WTC11 (cell line): ENCODE measurements at regions not wholly inside any gene's neighbourhood (a gene's known extent, or its start where the extent isn't known, plus 50 kb on each side); places are given as distances from the start of the nearest gene placed in this dataset.

Source experiments
- FOXJ3 ChIP-seq: sonication (generic); formaldehyde crosslinking; IDR thresholded peaks from 2 replicates; pipeline ENCODE4 v1.9.0; 2021; ENCODE audit warnings: missing genetic modification reagents, mild to moderate bottlenecking, borderline replicate concordance
- NR3C1 ChIP-seq: sonication (generic); formaldehyde crosslinking; conservative IDR thresholded peaks from 2 replicates; pipeline ENCODE4 v1.8.1; 2023; ENCODE audit warnings: low read depth, mild to moderate bottlenecking, missing genetic modification reagents
- TEAD4 ChIP-seq: sonication (generic); formaldehyde crosslinking; IDR thresholded peaks from 2 replicates; pipeline ENCODE4 v1.8.0; 2022; ENCODE audit warnings: mild to moderate bottlenecking, missing genetic modification reagents
- TF ChIP-seq, protein P1 (sequence below): fragments of 200-600 bp; IDR thresholded peaks from 2 replicates; pipeline ENCODE4 v1.8.0; 2022; ENCODE audit warnings: antibody characterized with exemption
- TF ChIP-seq, protein P2 (sequence below): sonication (generic); formaldehyde crosslinking; IDR thresholded peaks from 2 replicates; pipeline ENCODE4 v1.8.1; 2022; ENCODE audit warnings: low read depth, mild to moderate bottlenecking, moderate library complexity, missing genetic modification reagents, borderline replicate concordance

GRCh38 chrX:39866229-39866628 is 231.5 kb downstream of the BCOR start:
- TF ChIP-seq TEAD4 (CRISPR knock-in tag) = no peak
- TF ChIP-seq, protein P1, sequence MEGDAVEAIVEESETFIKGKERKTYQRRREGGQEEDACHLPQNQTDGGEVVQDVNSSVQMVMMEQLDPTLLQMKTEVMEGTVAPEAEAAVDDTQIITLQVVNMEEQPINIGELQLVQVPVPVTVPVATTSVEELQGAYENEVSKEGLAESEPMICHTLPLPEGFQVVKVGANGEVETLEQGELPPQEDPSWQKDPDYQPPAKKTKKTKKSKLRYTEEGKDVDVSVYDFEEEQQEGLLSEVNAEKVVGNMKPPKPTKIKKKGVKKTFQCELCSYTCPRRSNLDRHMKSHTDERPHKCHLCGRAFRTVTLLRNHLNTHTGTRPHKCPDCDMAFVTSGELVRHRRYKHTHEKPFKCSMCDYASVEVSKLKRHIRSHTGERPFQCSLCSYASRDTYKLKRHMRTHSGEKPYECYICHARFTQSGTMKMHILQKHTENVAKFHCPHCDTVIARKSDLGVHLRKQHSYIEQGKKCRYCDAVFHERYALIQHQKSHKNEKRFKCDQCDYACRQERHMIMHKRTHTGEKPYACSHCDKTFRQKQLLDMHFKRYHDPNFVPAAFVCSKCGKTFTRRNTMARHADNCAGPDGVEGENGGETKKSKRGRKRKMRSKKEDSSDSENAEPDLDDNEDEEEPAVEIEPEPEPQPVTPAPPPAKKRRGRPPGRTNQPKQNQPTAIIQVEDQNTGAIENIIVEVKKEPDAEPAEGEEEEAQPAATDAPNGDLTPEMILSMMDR = no peak
- no peak for TF ChIP-seq NR3C1 (CRISPR knock-in tag)
- TF ChIP-seq, protein P2, sequence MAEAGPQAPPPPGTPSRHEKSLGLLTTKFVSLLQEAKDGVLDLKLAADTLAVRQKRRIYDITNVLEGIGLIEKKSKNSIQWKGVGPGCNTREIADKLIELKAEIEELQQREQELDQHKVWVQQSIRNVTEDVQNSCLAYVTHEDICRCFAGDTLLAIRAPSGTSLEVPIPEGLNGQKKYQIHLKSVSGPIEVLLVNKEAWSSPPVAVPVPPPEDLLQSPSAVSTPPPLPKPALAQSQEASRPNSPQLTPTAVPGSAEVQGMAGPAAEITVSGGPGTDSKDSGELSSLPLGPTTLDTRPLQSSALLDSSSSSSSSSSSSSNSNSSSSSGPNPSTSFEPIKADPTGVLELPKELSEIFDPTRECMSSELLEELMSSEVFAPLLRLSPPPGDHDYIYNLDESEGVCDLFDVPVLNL = no peak
- TF ChIP-seq FOXJ3 = no peak
